SH-SY5Y (cell line): ENCODE measurements at regions not wholly inside any gene's neighbourhood (a gene's known extent, or its start where the extent isn't known, plus 50 kb on each side); places are given as distances from the start of the nearest gene placed in this dataset.

Experiments used
- GATA2 ChIP-seq: IDR thresholded peaks from 2 replicates; pipeline ENCODE4 v1.6.1; 2011; ENCODE audit warnings: mild to moderate bottlenecking, low read depth, low read length
- GATA3 ChIP-seq: IDR thresholded peaks from 2 replicates; pipeline ENCODE4 v1.6.1; 2011; ENCODE audit warnings: low read depth, mild to moderate bottlenecking, low read length, moderate library complexity

DNA sequence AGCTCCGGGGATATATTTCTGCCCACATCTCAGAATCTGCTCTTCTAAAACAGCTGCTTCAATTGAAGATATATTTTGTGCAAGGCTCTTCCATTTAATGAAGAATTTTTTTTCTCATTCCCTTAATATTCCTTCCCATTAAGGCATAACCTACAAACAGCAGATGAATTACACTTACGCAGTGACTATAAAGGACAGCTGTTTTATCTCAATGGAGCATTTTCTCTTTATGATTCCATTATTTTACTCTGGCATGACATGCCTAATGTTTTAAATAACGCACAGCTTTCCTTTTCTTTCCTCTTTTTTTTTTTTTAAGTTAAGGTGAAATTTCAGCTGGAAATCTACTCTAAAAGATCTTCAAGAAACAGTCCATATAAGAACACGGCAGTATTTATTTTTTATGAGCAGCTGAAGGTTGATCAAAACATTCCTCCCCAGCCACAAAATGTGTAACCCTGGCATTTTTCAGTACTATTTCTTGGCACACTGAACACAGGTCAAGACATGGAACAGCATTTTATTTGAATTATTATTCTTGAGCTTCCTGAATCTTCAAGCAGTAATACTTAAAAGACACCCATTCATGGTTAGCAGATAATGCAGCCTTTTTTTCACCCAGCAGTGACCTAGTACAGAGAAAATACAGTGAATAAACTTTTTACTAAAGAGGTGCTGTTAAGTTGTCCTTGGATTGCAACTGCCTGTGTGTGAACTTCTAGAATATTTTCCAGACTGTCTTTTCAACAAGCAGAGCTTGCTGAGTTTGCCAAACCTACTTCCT lies 118.1 kb upstream of the FOXN3 start:
- TF ChIP-seq GATA2 (no peak), GATA3 (no peak)

DNA sequence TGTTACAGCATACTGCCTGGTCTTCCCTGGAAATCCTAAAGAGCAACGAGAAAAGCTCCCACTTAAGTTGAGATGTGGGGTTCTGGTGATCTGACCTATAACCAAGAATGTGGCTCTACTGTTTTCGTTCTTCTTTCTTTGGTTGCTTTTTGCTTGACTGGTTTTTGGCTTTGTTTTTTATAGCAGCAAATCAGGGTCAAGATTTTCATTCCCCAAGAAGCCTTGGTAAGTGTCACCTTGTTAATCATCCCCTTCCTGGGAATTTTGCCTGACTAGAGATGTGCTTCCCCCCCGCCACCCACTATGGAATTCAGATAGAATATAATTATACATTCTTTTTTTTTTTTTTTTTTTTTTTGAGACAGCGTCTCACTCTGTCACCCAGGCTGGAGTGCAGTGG lies 116.7 kb upstream of the FOXN3 start:
- TF ChIP-seq GATA3 (no peak), GATA2 (no peak)

DNA sequence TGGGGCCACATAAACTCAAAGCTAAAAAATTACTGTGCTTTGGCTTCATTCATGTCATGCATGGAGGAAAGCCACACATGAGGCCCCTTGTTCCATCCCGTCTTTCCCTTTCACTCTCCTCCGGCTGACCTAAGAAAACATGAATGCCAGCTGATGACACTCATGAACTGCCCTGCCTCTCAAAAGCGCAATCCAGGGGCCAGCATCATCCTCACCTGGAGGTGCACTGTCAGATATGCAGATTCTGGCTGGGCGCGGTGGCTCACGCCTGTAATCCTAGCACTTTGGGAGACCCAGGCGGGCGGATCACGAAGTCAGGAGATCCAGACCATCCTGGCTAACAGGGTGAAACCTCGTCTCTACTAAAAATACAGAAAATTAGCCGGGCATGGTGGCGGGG lies 116.1 kb upstream of the FOXN3 start:
- TF ChIP-seq GATA2 (no peak), GATA3 (no peak)

DNA sequence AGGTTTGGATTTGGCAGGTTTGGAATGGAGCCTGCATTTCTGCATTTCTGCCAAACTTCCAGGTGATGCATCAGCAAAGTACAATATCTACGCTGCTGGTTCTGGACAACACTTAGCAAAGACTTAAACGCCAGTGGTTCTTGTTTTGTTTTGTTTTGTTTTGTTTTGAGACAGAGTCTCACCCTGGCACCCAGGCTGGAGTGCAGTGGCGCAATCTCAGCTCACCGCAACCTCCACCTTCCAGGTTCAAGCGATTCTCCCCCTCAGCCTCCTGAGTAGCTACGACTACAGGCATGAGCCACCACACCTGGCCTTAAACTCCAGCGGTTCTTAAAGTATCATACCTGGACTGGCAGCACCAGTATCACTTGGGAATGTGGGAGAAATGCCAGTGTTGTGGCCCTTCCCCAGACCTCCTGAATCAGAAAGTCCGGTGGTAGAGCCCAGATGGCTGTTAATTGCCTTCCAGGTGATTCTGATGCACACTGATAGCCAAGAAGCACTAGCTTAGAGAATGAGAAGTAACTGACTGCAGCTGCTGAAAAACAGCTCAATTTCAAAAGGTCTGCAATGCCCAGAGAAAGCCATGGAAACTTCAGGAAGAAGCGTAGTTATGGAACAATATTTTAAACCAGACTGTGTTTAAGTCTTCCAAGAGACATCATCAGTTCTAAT lies 114.8 kb upstream of the FOXN3 start:
- TF ChIP-seq GATA3 (no peak), GATA2 (no peak)

DNA sequence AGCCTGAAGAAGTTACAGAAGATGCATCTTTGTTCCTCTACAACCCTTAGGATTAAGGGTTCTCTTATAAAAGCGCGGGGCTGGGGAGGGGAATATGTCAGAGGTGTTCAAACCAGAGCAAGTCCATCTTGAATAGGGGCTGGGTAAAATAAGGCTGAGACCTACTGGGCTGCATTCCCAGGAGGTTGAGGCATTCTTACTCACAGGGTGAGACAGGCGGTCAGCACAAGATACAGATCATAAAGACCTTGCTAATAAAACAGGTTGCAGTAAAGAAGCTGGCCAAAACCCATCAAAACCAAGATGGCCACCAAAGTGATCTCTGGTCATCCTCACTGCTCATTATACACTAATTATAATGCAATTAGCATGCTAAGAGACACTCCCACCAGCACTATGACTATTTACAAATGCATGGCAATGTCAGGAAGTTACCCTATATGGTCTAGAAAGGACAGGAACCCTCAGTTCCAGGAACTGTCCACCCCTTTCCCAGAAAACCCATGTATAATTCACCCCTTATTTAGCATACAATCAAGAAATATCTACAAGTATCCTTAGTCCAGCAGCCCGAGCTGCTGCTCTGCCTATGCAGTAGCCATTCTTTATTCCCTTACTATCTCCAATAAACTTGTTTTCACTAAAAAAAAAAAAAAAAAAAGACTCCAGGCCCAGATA lies 108.1 kb upstream of the FOXN3 start:
- no peak for TF ChIP-seq GATA3
- TF ChIP-seq GATA2: no peak

DNA sequence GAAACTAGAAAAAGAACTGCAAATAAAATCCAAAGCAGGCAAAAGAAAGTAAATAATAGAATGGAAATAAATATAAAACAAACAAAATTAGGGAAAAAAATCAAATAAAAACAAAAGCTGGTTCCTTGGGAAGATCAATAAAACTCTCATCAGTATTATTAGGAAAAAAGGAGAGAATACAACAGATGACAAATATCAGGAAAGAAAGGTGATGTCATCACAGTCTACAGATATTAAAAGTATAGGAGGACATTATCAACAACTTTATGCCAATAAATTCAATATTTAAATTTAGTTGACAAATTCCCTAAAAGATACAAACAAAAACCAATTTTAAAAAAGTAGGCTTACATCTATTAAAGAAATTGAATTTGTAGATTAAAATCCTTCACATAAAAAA lies 107.4 kb upstream of the FOXN3 start:
- TF ChIP-seq GATA3: no peak
- no peak for TF ChIP-seq GATA2

DNA sequence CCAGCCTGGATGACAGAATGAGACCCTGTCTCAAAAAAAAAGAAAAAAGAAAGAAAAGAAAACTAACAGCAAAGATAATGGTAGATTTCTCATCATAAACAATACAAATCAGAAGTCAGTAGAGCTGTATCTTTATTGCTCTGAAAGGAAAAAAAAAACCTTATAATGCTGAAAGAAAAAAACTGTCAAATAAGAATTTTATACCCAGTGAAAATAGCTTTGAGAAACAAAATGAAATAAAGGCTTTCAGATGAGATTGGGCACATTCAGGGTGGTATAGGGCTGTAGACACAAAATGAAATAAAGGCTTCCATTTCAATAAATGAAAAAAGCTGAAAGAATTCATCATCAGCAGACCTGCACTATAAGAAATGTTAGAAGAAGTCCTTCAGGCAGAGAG lies 105.0 kb upstream of the FOXN3 start:
- TF ChIP-seq GATA3: no peak
- TF ChIP-seq GATA2: no peak

DNA sequence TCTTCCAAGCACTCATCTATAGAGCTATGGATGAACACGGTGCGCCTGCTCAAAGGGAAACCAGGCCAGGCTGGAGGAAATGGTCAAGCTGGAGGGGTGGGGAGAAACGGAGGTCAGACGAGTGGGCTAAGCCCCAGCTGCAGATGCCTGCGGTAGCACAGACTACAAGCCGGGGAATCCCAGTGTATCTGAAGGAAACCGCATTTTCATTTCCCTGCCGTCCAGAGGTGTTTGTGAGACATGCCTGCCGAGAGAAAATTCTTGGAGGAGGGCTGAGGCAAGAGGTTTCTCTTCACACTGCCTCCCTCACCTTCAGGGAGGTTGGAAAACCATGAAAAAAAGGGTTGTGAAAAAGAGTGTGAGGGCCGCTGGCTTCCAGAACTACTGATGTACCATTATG lies 102.0 kb upstream of the FOXN3 start:
- TF ChIP-seq GATA3 (no peak), GATA2 (no peak)

DNA sequence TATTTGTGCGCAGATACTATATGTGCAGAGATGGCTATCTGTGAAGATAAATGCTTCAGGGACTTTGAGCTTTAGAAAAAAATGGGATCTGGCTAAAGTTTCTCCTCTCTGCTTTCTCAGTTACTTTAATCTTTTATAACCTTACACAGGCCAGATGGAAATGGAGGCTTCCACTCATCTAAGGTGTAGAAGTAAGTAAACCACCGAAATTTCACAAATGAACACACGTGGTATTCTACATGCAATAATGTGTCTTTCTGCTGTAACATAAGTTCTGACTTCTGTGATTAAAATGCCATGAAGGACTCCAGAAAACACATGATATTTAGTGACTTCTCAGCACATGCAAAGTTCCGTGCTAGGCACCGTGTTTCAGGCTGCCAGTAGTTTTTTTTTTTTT lies 99.1 kb upstream of the FOXN3 start:
- TF ChIP-seq GATA3: 0 out of 2 replicates have a peak, but pooled peaks have one; percentile 18
- TF ChIP-seq GATA2: peak; percentile 44; the same call in 1 of the 2 replicates

DNA sequence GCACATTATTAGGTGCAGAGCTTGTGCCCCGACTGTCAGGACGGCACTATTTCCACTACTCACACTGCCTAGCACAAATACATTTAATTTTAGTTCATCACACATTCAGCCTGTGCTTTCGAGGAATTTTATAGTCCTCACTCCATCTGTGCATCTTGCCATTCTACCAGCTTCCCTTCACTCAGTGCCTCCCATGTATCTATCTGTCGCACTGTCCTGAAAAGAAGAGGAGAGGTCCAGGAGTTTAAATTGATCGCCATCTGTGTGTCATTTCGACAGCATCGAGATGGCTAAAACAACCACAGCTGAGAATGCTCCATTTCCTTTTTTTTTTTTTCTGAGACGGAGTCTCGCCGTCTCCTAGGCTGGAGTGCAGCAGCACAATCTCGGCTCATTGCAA lies 97.6 kb upstream of the FOXN3 start:
- TF ChIP-seq GATA2: no peak
- TF ChIP-seq GATA3: no peak

DNA sequence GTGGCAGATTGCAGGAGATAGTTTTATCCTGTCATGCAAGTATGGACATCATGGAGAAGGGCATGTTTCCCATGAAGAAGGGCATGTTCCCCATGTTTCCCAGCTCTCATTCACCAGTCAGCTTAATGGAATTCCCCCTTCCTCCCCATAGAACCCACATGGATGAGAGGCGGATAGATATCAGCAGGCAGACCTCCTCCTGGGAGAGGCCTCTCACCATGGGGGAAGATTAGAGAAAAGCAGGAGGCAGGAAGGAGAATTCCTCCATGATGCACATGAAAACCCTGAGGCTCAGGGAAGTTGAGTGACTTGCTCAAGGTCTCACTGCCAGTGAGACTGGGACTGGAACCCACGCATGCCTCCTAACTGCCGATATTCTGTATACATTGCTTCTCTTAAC lies 92.9 kb upstream of the FOXN3 start:
- TF ChIP-seq GATA3 (no peak), GATA2 (no peak)

DNA sequence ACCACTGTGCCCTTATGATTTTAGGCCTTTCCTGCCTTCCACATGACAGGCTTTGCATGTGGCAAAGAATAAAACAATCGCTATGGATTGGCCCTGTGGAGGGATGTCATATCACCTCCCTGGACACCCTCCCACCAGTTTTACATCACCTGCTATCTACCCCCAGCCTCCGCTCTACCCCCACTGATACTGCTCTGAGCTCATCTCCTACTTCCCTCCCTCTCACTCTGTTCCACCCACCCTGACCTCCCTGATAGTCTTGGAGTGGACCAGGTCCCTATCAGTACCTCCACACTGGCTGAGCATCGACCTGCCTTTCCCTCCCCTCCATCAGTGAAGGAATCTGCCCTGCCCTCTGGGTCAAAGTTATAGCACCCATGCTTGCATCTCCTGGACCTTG lies 91.8 kb upstream of the FOXN3 start:
- no peak for TF ChIP-seq GATA3
- no peak for TF ChIP-seq GATA2

DNA sequence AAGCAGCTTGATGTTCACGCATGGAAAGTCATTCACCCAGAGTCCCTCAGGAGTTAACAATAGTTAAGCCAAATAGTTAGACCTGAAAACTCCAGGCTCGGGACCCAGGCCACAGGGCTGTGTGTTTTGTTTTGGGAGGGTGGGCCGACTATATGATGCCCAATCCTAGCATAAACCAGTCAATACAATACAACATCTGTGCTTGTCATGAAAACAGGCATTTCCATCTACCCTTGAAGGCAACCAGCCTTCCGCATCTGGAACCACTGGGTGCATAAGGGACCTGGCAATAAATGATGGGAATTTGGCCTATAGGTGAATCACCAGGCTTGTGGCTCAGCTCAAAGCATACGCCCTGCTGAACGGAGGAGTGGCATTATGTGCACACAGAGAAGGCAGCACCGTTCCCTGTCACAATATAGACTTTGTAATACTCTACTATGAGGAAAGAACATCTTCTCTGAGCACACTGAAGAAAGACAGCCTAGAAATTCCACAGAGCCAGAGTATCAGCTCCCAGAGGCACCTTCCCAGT lies 91.0 kb upstream of the FOXN3 start:
- no peak for TF ChIP-seq GATA2
- no peak for TF ChIP-seq GATA3

DNA sequence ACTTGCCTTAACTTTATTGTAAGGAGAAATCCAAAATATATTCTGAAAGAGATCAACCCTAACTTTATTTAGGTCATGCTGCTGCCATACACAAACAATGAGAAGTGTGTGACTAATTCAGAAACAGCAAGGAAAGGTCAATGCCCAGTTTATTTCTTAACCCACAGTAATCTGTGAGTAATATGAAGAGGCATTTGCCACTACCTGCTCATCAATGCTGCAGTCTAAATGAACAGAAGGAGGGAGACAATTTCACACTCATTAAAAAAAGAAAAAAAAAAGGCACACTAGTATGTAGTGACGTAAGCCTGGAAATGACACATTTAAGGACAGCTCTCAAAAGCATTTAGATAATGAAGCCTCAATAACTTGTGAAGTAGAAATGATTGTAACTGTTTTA lies 90.5 kb upstream of the FOXN3 start:
- TF ChIP-seq GATA2 (no peak), GATA3 (no peak)
